ENCODE measurements at regions not wholly inside any gene's neighbourhood (a gene's known extent, or its start where the extent isn't known, plus 50 kb on each side); places are given as distances from the start of the nearest gene placed in this dataset.
"Not testable (repeated sequence)": the region's sequence is repeated elsewhere in the genome, so short reads cannot be mapped to it uniquely, and the experiment has no call there.

- peaks cover 41% of the 10 kb centered on the region for H3K9me3 Mint-ChIP-seq
- no peak overlapping the region for H3K4me3 Mint-ChIP-seq
- ATAC-seq, result no peak
- H3K36me3 Mint-ChIP-seq, result peaks cover 18% of the 10 kb centered on the region
- ChIA-PET CTCF (no interaction called here), POLR2A (no interaction called here)
- DNase-seq (ENCODE audit: low spot score), result no peak
- no peaks in the 10 kb centered on the region for H3K4me1 Mint-ChIP-seq
- H3K27me3 Mint-ChIP-seq (ENCODE audit: low read depth), result no peaks in the 10 kb centered on the region; the same call in 1 of the 2 replicates
- no peak overlapping the region for H3K27ac Mint-ChIP-seq
- TF ChIP-seq ESRRA (CRISPR knock-in tag; IDR thresholded peaks at IDR 0.05; ENCODE audit: borderline replicate concordance), result no peak
- TF ChIP-seq ELF4 (CRISPR knock-in tag; IDR thresholded peaks at IDR 0.05; ENCODE audit: low read depth), result no peak
- no peak for TF ChIP-seq E2F4 (CRISPR knock-in tag; IDR thresholded peaks at IDR 0.05; ENCODE audit: borderline replicate concordance, low read depth)
- TF ChIP-seq CREM (CRISPR knock-in tag; IDR thresholded peaks at IDR 0.05), result no peak
- TF ChIP-seq ZNF281 (CRISPR knock-in tag; IDR thresholded peaks at IDR 0.05), result no peak
- TF ChIP-seq ZNF671 (CRISPR knock-in tag; IDR thresholded peaks at IDR 0.05), result no peak
- no peak for TF ChIP-seq ZMAT4 (CRISPR knock-in tag; IDR thresholded peaks at IDR 0.05)
- no peak for TF ChIP-seq MAX (CRISPR knock-in tag; IDR thresholded peaks at IDR 0.05)
- no peak for TF ChIP-seq ETV6 (CRISPR knock-in tag; IDR thresholded peaks at IDR 0.05)
- no peak for TF ChIP-seq IRF1 (CRISPR knock-in tag; IDR thresholded peaks at IDR 0.05)
Observed at GRCh38 chr2:116269040-116269439, 1545.5 kb upstream of the DDX18 start.

GRCh38 chr2:116304328-116304727 lies 1510.2 kb upstream of the DDX18 start:
- DNase-seq (ENCODE audit: low spot score), result no peak
- H3K4me1 Mint-ChIP-seq, result no peaks in the 10 kb centered on the region
- peaks cover 25% of the 10 kb centered on the region for H3K9me3 Mint-ChIP-seq
- no peak for ATAC-seq
- no peak for TF ChIP-seq ELF4 (CRISPR knock-in tag; IDR thresholded peaks at IDR 0.05; ENCODE audit: low read depth)
- no peak for TF ChIP-seq ATF6 (CRISPR knock-in tag; IDR thresholded peaks at IDR 0.05)
- TF ChIP-seq CBFB (CRISPR knock-in tag; IDR thresholded peaks at IDR 0.05; ENCODE audit: low read depth), result no peak
- TF ChIP-seq ZNF671 (CRISPR knock-in tag; IDR thresholded peaks at IDR 0.05), result no peak
- TF ChIP-seq JAZF1 (CRISPR knock-in tag; IDR thresholded peaks at IDR 0.05), result no peak
- ChIA-PET POLR2A (no interaction called here), CTCF (no interaction called here)
- no peak overlapping the region for H3K4me3 Mint-ChIP-seq
- H3K27me3 Mint-ChIP-seq (ENCODE audit: low read depth), result no peaks in the 10 kb centered on the region; the same call in 1 of the 2 replicates
- 0 out of 2 replicates have a peak, but pooled peaks cover 3% of the 10 kb centered on the region for H3K36me3 Mint-ChIP-seq
- no peak overlapping the region for H3K27ac Mint-ChIP-seq

GRCh38 chr2:116317111-116317510 lies 1497.4 kb upstream of the DDX18 start:
- ChIA-PET CTCF (no interaction called here), POLR2A (no interaction called here)
- Mint-ChIP-seq H3K9me3 (peaks cover 39% of the 10 kb centered on the region), H3K36me3 (peaks cover 16% of the 10 kb centered on the region), H3K27ac (no peak overlapping the region), H3K27me3 (ENCODE audit: low read depth) (peaks cover 3% of the 10 kb centered on the region), H3K4me1 (peaks cover 22% of the 10 kb centered on the region), H3K4me3 (no peak overlapping the region)
- no peak for ATAC-seq
- no peak for DNase-seq (ENCODE audit: low spot score)
- TF ChIP-seq ELF4 (CRISPR knock-in tag; IDR thresholded peaks at IDR 0.05; ENCODE audit: low read depth), result no peak

GRCh38 chr2:116318551-116318950 lies 1495.9 kb upstream of the DDX18 start:
- ATAC-seq; H3K27me3 Mint-ChIP-seq (ENCODE audit: low read depth); POLR2A ChIA-PET; H3K27ac Mint-ChIP-seq; DNase-seq (ENCODE audit: low spot score); H3K4me3 Mint-ChIP-seq: not testable (repeated sequence)
- peaks cover 15% of the 10 kb centered on the region for H3K36me3 Mint-ChIP-seq
- H3K9me3 Mint-ChIP-seq, result peaks cover 38% of the 10 kb centered on the region
- peaks cover 22% of the 10 kb centered on the region for H3K4me1 Mint-ChIP-seq
- CTCF ChIA-PET, result interaction anchor here (0.8 kb wide), 1 partner anchor 224 kb away, joined by 4 read pairs; no protein-coding TSS in a partner anchor
